GM04503 (cell line): ENCODE measurements at regions not wholly inside any gene's neighbourhood (a gene's known extent, or its start where the extent isn't known, plus 50 kb on each side); places are given as distances from the start of the nearest gene placed in this dataset.
"Not testable (repeated sequence)": the region's sequence is repeated elsewhere in the genome, so short reads cannot be mapped to it uniquely, and the experiment has no call there.

Experiments used
- DNase-seq: peaks from one replicate; pipeline ENCODE4 v3.0.0-alpha.2; 2012; ENCODE audit warnings: low read depth

- DNase-seq: no peak
These were observed 155.4 kb downstream of the CRPPA start for GRCh38 chr7:16265863-16266458.

DNA sequence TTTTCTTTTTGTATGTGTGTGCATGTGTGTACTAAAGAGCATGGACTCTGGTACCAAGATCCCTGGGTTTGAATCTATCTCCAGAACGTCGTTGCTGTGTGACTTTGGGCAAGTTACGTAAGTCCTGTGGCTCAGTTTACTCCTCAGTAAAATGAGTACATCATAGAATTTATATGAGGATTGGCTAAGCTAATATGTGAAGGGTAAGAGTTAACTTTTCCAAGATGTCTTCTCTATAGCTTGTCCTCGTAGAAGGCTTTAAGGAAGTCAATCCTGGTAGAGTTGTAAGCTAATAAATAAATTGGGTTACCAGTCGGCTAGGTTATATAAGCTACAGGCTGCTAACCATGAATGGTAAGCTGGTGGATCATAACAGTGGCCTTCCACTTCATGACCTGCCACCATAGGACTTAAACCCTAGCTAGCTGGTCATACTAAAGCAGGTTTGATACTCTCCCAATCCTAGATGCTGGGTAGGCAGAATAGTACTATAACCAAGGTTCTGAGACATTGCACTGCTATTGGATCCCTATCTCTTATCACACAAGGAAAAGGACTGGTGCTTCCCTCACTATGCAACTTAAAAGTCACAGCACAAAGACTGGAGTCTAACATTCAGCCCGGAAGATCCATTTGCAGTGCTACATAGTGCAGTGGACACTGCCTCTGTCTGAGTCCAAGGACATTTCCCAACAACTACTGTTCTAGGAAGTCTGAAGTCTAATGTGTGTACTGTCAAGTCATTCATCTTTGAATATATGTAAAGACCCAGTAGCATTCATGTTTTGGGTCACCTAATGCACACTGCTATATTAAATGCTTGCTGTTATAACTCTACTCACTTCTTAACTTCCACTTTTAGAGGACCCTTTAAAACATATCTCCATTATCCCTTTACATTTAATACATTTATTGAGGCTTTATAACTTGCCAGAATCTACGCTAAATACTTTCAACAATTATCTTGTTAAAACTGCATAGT, 156.2 kb downstream of the CRPPA start:
- no peak for DNase-seq

- DNase-seq: no peak
These were observed 157.1 kb downstream of the CRPPA start for GRCh38 chr7:16264036-16264819.

DNA sequence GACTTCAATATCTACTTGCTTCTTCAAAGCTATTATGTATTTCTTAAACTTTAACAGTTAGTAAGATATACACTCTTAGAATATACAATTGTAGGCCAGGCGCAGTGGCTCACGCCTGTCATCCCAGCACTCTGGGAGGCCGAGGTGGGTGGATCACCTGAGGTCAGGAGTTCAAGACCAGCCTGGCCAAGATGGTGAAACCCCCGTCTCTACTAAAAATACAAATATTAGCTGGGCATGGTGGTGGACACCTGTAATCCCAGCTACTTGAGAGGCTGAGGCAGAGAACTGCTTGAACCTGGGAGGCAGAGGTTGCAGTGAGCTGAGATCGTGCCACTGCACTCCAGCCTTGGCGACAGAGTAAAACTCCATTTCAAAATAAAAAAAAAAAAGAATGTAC, 158.0 kb downstream of the CRPPA start:
- not testable (repeated sequence) for DNase-seq

- DNase-seq: no peak
These were observed 159.7 kb downstream of the CRPPA start for GRCh38 chr7:16261654-16262053.

- no peak for DNase-seq
These were observed 160.2 kb downstream of the CRPPA start for GRCh38 chr7:16261100-16261499.

GRCh38 chr7:16260236-16260728, 161.1 kb downstream of the CRPPA start:
- no peak for DNase-seq

- not testable (repeated sequence) for DNase-seq
These were observed 164.9 kb downstream of the CRPPA start for GRCh38 chr7:16256419-16256818.

DNA sequence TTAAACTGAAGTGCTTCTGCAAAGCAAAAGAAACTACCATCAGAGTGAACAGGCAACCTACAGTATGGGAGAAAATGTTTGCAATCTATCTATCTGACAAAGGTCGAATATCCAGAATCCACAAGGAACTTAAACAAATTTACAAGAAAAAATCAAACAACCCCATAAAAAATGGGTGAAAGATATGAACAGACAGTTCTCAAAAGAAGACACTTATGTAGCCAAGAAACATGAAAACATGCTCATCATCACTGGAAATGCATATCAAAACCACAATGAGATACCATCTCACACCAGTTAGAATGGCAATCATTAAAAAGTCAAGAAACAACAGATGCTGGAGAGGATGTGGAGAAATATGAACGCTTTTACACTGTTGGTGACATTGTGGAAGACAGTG, 165.4 kb downstream of the CRPPA start:
- DNase-seq: not testable (repeated sequence)

GRCh38 chr7:16250655-16251054, 170.7 kb downstream of the CRPPA start:
- not testable (repeated sequence) for DNase-seq

DNA sequence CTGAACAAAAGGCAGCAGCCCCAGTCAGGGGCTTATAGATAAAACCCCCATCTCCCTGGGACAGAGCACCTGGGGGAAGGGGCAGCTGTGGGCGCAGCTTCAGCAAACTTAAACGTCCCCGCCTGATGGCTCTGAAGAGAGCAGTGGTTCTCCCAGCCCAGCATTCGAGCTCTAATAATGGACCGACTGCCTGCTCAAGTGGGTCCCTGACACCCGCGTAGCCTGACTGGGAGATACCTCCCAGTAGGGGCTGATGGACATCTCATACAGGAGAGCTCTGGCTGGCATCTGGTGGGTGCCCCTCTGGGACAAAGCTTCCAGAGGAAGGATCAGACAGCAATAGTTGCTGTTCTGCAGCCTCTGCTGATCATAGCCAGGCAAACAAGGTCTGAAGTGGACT, 172.1 kb downstream of the CRPPA start:
- DNase-seq: not testable (repeated sequence)

GRCh38 chr7:16248556-16248955, 172.8 kb downstream of the CRPPA start:
- not testable (repeated sequence) for DNase-seq

DNA sequence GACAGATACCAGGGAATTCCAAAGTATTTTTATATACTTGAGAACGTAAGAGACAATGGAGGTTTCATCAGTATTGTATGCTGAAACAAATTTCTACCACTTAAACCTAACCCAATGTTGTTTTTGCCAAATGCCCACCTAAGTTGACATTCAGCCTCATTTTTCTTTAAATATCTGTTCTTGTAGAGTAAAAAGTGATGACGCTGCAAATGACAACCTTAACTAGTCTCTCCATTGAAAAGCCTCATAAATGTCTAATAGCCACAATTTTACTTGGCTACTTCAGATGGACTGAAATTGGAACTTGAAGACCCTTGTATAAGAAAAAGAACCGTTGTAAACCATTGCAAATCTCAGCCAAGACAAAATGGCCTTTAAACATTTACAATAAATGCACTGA, 176.9 kb downstream of the CRPPA start:
- no peak for DNase-seq

- no peak for DNase-seq
These were observed 178.4 kb downstream of the CRPPA start for GRCh38 chr7:16242920-16243319.

DNA sequence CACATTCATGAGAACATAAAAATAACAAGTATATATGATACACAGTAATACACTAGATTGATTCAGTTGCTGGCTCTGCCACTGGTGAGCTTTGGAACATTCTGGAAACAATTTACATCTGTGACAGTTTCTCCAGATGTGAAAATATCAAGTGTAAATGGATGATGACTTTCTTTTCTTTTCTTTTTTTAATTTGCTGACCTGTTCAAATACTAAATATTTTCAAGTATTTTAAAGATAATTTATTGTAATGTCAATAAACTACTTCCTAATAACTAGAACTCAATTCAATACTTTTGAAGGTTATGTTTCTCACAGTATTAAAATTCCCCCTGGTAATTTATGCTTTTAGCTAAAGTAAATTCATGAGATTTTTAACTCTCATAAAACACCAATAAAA, 180.3 kb downstream of the CRPPA start:
- DNase-seq: no peak

DNA sequence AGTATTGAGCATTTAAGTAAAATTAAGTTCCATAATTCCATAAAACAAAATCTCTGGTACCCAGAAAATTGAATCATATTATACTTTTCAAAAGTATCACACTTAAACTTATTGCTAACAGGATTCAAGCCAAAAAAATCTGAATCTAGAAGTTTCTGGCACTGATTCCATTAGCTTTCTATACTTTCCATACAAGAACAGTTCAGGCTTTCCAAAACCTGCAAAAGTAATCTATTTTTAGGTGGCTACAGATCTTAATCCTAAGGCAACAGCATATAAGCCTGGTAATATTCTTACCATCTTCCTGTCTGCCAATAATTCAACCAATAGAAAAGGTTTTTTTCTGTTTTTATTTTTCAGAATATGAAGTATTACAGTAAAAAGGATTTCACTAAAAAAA, 185.0 kb downstream of the CRPPA start:
- DNase-seq: no peak

GRCh38 chr7:16235147-16236114, 185.9 kb downstream of the CRPPA start:
- DNase-seq: no peak

DNA sequence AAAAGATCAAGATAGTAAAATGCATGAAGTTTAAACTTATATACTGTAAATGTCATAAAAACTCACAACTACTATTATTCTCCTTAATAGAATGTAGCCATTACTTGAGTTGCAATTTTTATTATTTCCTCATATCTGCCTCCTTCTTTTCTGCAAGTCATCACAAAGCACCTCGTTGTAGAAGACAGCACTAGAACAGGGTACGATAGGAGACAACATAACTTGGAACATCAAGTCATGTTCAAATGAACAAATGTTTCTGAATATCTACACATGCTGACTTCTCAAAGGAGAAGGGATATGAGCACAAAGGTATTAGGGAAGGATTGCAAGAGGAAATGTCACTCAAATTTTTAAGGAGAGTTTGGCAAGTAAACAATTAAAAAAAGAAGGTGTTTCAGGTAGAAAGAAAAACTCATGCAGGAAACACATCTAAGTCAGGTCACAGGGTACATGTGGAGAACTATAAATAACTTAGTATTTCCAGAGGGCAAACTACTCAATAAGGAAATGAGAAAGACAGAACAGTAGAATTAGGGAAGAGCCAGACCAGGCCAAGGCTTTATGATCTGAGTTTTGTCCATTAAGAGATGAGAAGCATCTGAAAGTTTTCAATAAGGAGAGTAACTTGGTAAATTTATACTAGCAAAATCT, 186.7 kb downstream of the CRPPA start:
- no peak for DNase-seq

GRCh38 chr7:16233517-16233916, 187.8 kb downstream of the CRPPA start:
- DNase-seq: no peak

DNA sequence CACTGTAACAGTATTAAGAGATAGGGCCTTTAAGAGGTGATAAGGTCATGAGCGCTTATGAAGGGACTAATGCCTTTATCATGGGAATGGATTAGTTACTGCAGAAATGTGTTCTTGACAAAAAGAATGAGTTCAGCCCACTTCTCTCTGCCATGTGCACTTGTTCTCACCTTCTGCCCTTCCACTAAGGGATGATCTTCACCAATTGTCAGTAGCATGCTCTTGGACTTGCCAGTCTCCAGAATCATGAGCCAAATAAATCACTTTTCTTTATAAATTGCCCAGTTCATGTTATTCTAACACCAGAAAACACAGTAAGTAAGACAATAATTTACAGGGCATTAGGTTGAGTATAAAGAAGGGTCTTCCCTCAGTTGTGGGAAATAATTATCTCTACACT, 189.1 kb downstream of the CRPPA start:
- no peak for DNase-seq
